AG04449 (cell line): ENCODE measurements at regions not wholly inside any gene's neighbourhood (a gene's known extent, or its start where the extent isn't known, plus 50 kb on each side); places are given as distances from the start of the nearest gene placed in this dataset.

Experiments used
- CTCF ChIA-PET: fragments of 350-600 bp; formaldehyde crosslinking; extraction: SDS; loops from one replicate; lab custom pipeline; 2021; ENCODE audit warnings: antibody characterized with exemption; lab: Yijun Ruan, JAX
- POLR2A ChIA-PET: fragments of 400-600, 350-600 bp; formaldehyde crosslinking; extraction: SDS; loops from one replicate; lab custom pipeline; 2020; ENCODE audit warnings: antibody characterized with exemption, inconsistent platforms; lab: Yijun Ruan, JAX
- DNase-seq: peaks from one replicate; pipeline ENCODE4 v3.0.0-alpha.2; 2010; ENCODE audit warnings: low read depth, low spot score
- H3K4me3 ChIP-seq: 2 replicates; pipeline ENCODE4 v1.5.1; 2011; ENCODE audit warnings: low read depth, mild to moderate bottlenecking, control low read depth, low read length
- CTCF ChIP-seq: IDR thresholded peaks from one replicate; pipeline ENCODE4 v1.5.1; 2011; ENCODE audit warnings: mild to moderate bottlenecking, moderate library complexity, low read length, control low read depth, inconsistent platforms; ENCODE audit not compliant: insufficient read depth; ENCODE audit errors: missing control alignments

GRCh38 chr9:99732715-99733114 lies 89.0 kb upstream of the NR4A3 start:
- no peak for DNase-seq
- no peak for TF ChIP-seq CTCF
- CTCF ChIA-PET, result no interaction called here
- POLR2A ChIA-PET, result no interaction called here
- H3K4me3 ChIP-seq, result no peak overlapping the region

GRCh38 chr9:99735041-99735440 lies 86.6 kb upstream of the NR4A3 start:
- no peak for DNase-seq
- POLR2A ChIA-PET, result no interaction called here
- no peak for TF ChIP-seq CTCF
- CTCF ChIA-PET, result no interaction called here
- no peak overlapping the region for H3K4me3 ChIP-seq

- CTCF ChIA-PET, result no interaction called here
- no peak for DNase-seq
- H3K4me3 ChIP-seq, result no peak overlapping the region
- POLR2A ChIA-PET, result no interaction called here
- no peak for TF ChIP-seq CTCF
These were observed 85.4 kb upstream of the NR4A3 start for GRCh38 chr9:99736291-99736690.

GRCh38 chr9:99737649-99738048 lies 84.0 kb upstream of the NR4A3 start:
- no peak overlapping the region for H3K4me3 ChIP-seq
- no peak for DNase-seq
- ChIA-PET POLR2A (no interaction called here), CTCF (no interaction called here)
- TF ChIP-seq CTCF, result no peak

GRCh38 chr9:99743006-99743405 lies 78.7 kb upstream of the NR4A3 start:
- DNase-seq, result no peak
- H3K4me3 ChIP-seq, result no peak overlapping the region
- ChIA-PET CTCF (no interaction called here), POLR2A (no interaction called here)
- TF ChIP-seq CTCF, result no peak

GRCh38 chr9:99743455-99743854 lies 78.2 kb upstream of the NR4A3 start:
- ChIA-PET CTCF (no interaction called here), POLR2A (no interaction called here)
- DNase-seq, result no peak
- no peak for TF ChIP-seq CTCF
- no peak overlapping the region for H3K4me3 ChIP-seq
